RWPE2 (cell line): ENCODE measurements at regions not wholly inside any gene's neighbourhood (a gene's known extent, or its start where the extent isn't known, plus 50 kb on each side); places are given as distances from the start of the nearest gene placed in this dataset.

Experiments used
- ATAC-seq: fragments of 200-7000 bp; cut with Tn5 transposase; 3 replicates; pipeline ENCODE4 v1.9.1; 2021; ENCODE audit warnings: low read depth
- DNase-seq: peaks from one replicate; pipeline ENCODE4 v3.0.0-alpha.2; 2020; ENCODE audit warnings: low spot score
- H3K27ac ChIP-seq: fragments of 450-650 bp; 2 replicates; pipeline ENCODE4 v1.5.1; 2017; ENCODE audit warnings: mild to moderate bottlenecking; ENCODE audit not compliant: poor library complexity, severe bottlenecking
- H3K27me3 ChIP-seq: fragments of 250-450 bp; sonication (Bioruptor Pico); 2 replicates; pipeline ENCODE4 v1.5.1; 2021; ENCODE audit warnings: mild to moderate bottlenecking, moderate library complexity; ENCODE audit not compliant: insufficient read depth, poor library complexity, severe bottlenecking
- H3K36me3 ChIP-seq: fragments of 250-450 bp; sonication (Bioruptor Pico); 2 replicates; pipeline ENCODE4 v1.5.1; 2020; ENCODE audit warnings: low read depth, mild to moderate bottlenecking, moderate library complexity
- H3K4me1 ChIP-seq: fragments of 250-450 bp; sonication (Bioruptor Pico); 2 replicates; pipeline ENCODE4 v1.5.1; 2021; ENCODE audit warnings: mild to moderate bottlenecking, moderate library complexity; ENCODE audit not compliant: insufficient read depth, poor library complexity, severe bottlenecking
- H3K4me3 ChIP-seq: fragments of 250-450 bp; sonication (Bioruptor Pico); 2 replicates; pipeline ENCODE4 v1.5.1; 2021; ENCODE audit warnings: mild to moderate bottlenecking, moderate library complexity; ENCODE audit not compliant: severe bottlenecking
- H3K9me3 ChIP-seq: fragments of 250-450 bp; sonication (Bioruptor Pico); 2 replicates; pipeline ENCODE4 v1.5.1; 2021; ENCODE audit warnings: mild to moderate bottlenecking, moderate library complexity; ENCODE audit not compliant: severe bottlenecking
- CTCF ChIP-seq: fragments of 450-650 bp; IDR thresholded peaks from one replicate; pipeline ENCODE4 v1.5.1; 2017; ENCODE audit warnings: mild to moderate bottlenecking, moderate library complexity; ENCODE audit not compliant: poor library complexity, severe bottlenecking

DNA sequence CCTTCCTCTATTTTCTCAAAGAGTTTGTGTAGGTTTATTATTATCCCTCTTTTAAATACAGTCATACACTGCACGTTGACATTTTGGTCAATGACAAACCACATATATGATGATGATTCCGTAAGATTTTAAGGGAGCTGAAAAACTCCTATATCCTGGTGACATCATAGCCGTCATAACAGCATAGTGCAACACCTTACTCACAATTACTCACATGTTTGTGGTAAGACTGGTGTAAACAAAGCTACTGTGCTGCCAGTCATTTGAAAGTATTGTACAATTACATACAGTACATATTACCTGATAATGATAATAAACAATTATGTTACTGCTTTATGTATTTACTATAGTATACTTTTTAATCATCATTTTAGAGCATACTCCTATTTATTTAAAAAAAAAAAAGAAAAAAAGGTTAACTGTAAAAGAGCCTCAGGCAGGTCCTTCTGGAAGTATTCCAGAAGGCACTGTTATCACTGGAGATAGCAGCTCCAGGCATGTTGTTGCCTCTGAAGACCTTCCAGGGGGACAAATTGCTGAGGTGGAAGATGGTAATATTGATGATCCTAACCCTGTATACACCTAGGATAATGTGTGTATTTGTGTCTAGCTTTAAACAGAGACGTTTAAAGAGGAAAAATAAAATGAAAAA, 123.3 kb upstream of the CDK1 start:
- DNase-seq: no peak
- H3K4me1 ChIP-seq: peaks cover 7% of the 10 kb centered on the region
- peak; percentile 86 for ATAC-seq
- no peaks in the 10 kb centered on the region for H3K9me3 ChIP-seq
- no peaks in the 10 kb centered on the region for H3K36me3 ChIP-seq
- no peaks in the 10 kb centered on the region for H3K27me3 ChIP-seq
- no peak for TF ChIP-seq CTCF
- no peak overlapping the region for H3K4me3 ChIP-seq
- no peak overlapping the region for H3K27ac ChIP-seq

DNA sequence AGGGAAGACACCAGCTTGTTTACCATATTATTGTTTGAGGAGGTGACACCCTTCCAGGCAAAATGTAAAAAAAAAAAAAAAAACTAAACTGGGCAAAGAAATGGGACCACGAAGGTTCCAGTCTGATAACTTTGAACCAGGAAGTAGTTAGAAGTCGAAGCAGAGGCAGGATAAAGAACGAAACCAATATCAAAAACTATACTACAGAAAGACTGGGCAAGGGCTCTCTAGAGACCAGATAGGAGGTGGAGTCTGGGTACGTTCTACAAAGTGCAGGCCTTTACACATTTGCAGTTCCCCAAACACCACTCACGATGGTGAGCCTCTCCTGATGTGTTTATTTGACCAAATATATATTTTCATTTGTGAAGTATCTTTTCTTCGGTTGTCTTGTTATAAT, 125.7 kb upstream of the CDK1 start:
- DNase-seq: no peak
- H3K4me1 ChIP-seq: peaks cover 7% of the 10 kb centered on the region
- H3K27ac ChIP-seq: no peak overlapping the region
- no peaks in the 10 kb centered on the region for H3K36me3 ChIP-seq
- no peak for TF ChIP-seq CTCF
- no peaks in the 10 kb centered on the region for H3K27me3 ChIP-seq
- H3K4me3 ChIP-seq: no peak overlapping the region
- no peaks in the 10 kb centered on the region for H3K9me3 ChIP-seq
- ATAC-seq: no peak

DNA sequence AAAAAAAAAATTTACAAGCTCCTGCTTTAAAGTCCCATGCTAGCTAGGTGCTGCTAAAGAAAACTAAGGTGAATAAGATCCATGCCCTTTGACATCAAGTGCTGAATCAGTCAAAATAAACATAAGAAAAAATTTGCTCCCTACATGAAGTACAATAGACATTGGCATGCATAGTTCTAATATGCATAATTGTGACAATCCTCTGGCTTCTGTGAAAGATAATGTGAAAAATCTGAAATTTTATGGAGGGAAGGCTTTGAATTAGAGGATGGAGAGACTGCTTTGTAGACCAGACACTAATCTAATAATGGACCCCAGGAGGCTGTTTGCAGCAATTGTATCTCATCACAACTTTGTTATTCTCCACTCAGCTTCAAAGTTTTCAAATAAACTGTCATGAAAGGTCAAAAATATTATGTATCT, 127.9 kb upstream of the CDK1 start:
- no peak for TF ChIP-seq CTCF
- Histone ChIP-seq H3K27me3 (no peaks in the 10 kb centered on the region), H3K9me3 (no peaks in the 10 kb centered on the region), H3K27ac (no peak overlapping the region), H3K4me3 (no peak overlapping the region), H3K36me3 (no peaks in the 10 kb centered on the region), H3K4me1 (peaks cover 6% of the 10 kb centered on the region)
- DNase-seq: no peak
- ATAC-seq: no peak; the same call in 2 of the 3 replicates

- H3K4me3 ChIP-seq: no peak overlapping the region
- DNase-seq (no peak), ATAC-seq (no peak)
- no peaks in the 10 kb centered on the region for H3K4me1 ChIP-seq
- H3K27ac ChIP-seq: no peak overlapping the region
- no peaks in the 10 kb centered on the region for H3K27me3 ChIP-seq
- H3K36me3 ChIP-seq: no peaks in the 10 kb centered on the region
- TF ChIP-seq CTCF: no peak
- no peaks in the 10 kb centered on the region for H3K9me3 ChIP-seq
These were observed 128.5 kb upstream of the CDK1 start for GRCh38 chr10:60649485-60650377.
